LHCN-M2 (cell line): ENCODE measurements at regions not wholly inside any gene's neighbourhood (a gene's known extent, or its start where the extent isn't known, plus 50 kb on each side); places are given as distances from the start of the nearest gene placed in this dataset.
"Not testable (repeated sequence)": the region's sequence is repeated elsewhere in the genome, so short reads cannot be mapped to it uniquely, and the experiment has no call there.

Source experiments
- DNase-seq: peaks from one replicate; pipeline ENCODE4 v3.0.0-alpha.2; 2012; ENCODE audit warnings: low read depth

DNA sequence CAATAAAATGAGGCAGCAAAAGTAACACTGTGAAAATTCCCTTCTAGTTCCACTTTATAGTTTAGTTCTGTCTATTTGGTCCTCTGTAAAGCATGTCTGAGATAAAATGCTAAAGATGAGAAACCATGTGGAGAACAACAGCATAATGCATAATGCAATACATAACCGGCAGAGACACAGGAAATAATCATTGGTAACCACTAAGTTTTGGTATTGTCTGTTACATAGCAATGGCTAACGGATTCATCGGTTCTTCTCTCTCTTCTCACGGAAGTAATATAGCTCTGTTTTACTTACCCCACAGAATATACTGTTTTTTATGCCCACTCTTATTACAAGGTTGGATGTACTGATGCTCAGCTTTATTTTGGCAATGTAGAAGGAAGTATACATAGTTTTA is 158.9 kb downstream of the FAM174A start:
- no peak for DNase-seq

DNA sequence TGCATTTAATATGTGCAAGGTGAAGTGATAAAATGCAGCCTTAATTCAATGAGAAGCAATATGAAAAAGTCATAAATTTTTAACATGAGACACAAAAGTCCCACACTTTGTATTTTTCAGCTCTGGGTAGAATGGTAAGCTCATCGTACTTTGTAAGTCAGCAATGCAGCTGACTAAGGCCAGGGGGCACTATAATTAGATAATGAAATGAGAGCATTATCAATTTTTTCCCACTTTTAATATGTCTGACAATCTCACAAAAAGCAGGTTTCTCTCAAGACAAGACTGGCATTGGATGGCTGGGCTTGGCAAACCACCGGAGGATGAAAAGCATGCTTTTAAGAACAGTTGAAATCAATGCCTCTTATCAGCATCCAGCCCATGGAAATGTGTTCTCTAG is 162.8 kb downstream of the FAM174A start:
- no peak for DNase-seq

DNA sequence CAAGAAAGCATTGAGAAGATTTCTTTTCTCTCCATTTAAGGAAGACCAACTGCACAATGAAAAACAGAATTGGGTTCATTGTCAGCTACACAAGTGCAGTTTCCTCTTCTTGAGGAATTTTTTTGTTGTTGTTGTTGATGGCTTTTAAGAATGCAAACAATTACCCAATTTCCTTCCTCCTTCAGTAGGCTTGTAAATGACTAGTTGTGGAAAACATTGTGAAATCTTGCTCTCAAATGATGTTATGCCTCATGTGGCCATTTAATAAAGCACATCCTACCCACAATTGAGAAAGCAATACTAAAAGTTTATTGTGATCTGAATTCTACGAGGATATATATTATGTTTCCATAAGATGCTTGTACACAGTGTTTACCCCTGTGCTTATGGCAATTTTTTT is 171.6 kb downstream of the FAM174A start:
- peak; percentile 60 for DNase-seq

DNA sequence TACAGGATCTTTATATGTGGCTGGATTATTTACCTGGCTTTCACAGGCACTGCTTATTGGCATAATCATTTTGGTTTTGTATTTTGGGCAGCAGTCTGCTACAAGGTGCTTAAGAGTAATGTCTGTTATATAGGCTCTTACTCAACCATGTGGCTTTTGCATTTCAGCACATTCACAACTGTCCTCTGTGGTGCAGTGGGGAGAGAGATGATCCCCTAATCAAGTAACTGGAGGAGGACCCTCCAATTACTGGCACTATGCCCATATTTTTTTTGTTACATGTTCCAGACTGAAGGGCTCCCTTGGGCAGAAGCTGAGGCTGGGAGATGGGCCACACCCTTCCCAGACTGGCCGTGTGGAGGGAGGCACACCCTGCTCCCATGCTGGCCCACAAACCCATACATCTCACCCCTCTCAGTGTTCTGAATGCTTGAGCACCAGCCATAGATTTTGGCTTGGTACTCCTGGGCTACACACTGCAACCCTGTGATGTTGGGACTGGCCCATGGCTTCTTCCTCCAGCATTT is 173.5 kb downstream of the FAM174A start:
- DNase-seq, result no peak

DNA sequence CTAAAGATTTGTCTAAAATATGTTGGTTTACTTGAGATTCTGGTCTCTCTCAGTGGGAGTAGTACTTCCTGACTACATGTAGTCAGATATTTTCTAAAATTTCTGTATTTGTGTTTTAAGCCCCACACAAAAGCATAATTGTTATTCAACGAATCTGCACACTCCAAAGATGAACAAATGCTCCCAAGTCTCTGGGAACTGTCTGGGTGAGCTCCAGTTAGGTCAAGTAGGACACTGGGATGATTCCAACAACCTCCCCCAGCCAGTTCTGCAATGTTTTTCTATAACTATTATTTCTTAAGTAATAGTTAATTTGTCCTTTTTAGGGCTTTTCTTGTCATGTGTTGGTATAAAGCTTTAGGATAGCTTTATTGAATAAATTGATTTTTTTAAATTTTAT is 174.6 kb downstream of the FAM174A start:
- no peak for DNase-seq

DNA sequence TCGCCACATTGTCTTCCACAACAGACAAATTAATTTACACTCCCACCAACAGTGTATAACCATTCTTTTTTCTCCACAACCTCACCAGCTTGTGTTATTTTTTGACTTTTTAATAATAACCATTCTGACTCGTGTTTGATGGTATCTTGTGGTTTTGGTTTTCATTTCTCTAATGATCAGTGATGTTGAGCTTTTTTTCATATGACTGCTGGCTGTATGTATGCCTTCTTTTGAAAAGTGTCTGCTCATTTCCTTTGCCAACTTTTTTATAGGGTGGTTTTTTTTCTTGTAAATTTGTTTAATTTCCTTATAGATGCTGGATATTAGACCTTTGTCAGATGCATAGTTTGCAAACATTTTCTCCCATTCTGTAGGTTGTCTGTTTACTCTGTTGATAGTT is 179.6 kb downstream of the FAM174A start:
- DNase-seq, result not testable (repeated sequence)

DNA sequence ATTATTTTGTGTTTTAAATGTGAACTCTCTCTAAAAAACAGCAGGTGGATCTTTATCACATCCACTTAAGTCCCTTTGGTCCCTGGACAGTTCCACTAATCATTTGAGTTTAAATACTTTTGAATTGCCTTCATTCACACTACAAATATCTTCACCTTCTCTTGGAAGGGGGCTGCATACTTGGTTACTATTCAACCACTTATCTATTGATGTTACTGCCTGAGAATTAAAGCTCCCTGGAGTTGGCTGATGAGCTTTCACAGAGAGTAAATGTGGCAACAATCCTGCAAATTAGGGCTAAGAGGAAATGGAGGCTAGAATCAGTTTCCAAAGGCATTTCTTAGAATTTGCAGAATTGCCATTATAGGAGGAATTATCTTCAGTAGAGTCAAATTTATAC is 180.4 kb downstream of the ST8SIA4 start:
- no peak for DNase-seq

DNA sequence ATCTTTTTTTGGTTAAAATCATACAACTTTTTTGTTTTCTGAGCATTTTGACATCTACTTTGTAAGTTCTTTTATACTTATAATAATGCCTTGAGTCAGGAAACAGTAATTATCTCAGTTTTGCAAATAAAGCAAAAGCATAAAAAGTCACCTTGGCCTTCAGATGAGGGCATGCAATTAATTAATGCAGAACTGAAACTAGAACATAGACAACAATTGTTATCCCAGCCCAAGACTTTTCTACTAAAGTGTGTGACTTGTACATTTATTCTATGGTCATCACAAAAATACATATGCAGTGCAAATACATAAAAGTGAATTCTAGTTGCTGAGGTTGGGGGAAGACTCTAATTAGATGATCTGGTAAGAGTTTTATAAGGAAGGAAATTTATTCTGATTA is 179.9 kb downstream of the ST8SIA4 start:
- no peak for DNase-seq

DNA sequence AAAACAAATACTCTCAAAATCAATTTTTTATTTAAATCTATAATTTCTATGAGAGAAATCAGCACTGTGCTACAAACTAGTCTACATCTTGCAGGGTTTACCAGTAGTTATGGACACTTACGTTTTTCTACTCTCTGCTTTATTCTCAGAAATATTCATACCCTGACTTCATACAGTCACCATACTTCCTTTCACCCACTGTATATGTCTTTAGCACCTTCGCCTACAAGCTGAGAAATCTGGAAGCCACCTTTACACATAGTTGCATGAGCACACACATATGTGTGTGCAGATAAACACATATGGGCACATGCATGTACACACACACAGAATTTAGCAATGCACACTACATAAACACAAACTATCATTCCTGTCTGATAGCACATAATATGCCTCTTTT is 177.0 kb downstream of the ST8SIA4 start:
- no peak for DNase-seq

DNA sequence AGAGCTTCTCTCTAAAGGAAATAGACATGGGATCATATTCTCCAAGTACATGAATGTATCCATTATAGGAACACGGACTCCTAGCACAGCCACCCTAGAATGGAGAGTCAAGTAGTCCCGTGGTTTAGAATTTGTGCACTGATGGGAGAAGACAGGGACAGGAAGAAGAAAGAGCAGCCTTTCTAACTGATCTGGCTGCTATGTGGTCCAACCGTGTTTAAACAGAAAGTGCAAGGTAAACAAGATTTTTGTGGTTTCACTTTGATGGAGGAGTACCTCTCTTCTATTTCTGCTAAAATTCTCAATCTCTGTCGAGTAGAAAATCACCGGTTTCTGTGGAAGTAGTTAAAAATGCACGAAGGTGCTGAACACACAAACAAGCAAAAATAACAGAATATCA is 171.3 kb downstream of the ST8SIA4 start:
- DNase-seq, result peak; percentile 7

DNA sequence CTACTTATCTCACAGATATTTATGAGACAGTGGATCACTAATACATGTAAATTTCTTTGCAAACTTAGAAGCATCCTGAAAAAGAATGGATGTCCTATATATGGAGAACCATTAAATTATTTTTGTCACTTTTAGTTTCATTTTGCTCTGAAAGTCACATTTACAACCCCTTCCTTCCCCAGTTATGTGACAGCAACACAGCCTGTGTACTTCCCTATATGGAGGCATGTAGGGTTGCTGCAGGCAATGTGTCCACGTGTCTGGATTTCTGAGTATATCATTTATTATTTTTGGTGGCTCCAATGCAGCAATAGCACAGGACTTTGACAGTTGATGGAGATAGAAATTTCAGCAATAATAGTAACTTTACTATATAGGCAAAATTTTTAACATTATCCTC is 156.4 kb downstream of the ST8SIA4 start:
- DNase-seq, result no peak

DNA sequence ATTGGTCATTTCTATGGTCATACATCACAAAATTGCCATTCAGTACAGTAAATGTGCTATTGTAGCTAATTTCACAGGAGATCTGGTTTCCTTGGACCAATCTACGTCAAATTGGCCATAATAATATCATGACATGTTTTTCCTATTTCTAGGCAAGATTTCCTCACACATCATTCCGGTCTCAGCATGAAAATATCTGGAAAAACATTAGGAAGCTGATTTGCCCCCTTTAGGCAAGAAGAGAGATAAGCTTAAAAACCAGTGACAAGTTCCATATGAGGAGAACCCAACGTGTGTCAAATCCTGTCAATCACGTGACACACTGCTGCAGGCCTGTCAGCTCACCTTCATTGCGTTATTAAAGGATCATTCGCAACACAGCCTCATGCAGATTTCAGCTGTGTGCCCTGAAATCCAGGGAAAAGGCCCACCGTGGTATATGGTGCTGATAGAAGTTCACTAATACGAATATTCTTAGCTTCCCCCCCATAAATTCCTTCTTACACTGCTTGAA is 153.3 kb downstream of the ST8SIA4 start:
- DNase-seq, result no peak

DNA sequence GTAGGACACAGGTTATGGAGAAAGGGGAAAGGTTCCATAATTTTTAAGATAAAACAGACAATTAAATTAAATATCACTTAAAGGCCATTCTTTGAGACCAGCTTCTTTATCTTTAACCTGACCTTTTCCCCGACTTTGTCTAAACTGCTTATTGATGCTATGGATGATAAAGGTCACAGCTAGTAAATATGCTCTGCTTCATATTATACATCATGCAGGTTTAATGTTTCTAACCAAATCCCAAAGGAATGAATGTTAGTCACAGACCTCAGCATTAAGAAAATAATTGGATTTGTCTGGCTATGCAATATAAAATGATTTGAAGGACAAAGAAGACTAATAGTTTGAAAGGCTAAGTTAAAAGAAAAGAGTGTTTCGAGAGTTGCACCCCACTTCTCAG is 147.6 kb downstream of the ST8SIA4 start:
- DNase-seq, result peak; percentile 44
